Left hindlimb (tissue), 1 donor: ENCODE measurements at regions not wholly inside any gene's neighbourhood (a gene's known extent, or its start where the extent isn't known, plus 50 kb on each side); places are given as distances from the start of the nearest gene placed in this dataset.

Source experiments
- DNase-seq: peaks from one replicate; pipeline ENCODE4 v3.0.0-alpha.2; 2018

- no peak for DNase-seq
Measured at GRCh38 chr12:4099276-4099675, 174.3 kb upstream of the CCND2 start.

- DNase-seq, result no peak
Measured at GRCh38 chr12:4091016-4091743, 182.4 kb upstream of the CCND2 start.

- DNase-seq, result no peak
Measured at GRCh38 chr12:4089956-4090355, 183.6 kb upstream of the CCND2 start.

- peak; percentile 69 for DNase-seq
Measured at GRCh38 chr12:4089121-4089606, 184.4 kb upstream of the CCND2 start.

- no peak for DNase-seq
Measured at GRCh38 chr12:4088451-4088850, 185.1 kb upstream of the CCND2 start.

- no peak for DNase-seq
Measured at GRCh38 chr12:4086481-4086880, 187.1 kb upstream of the CCND2 start.

GRCh38 chr12:4084573-4084972 is 189.0 kb upstream of the CCND2 start:
- no peak for DNase-seq

GRCh38 chr12:4082809-4083403 is 190.7 kb upstream of the CCND2 start:
- DNase-seq, result no peak

- no peak for DNase-seq
Measured at GRCh38 chr12:4080213-4080612, 193.3 kb upstream of the CCND2 start.

GRCh38 chr12:4074129-4074528 is 199.4 kb upstream of the CCND2 start:
- no peak for DNase-seq

- DNase-seq, result no peak
Measured at GRCh38 chr12:4069670-4070010, 196.4 kb upstream of the PARP11 start.

- DNase-seq, result no peak
Measured at GRCh38 chr12:4068981-4069669, 195.9 kb upstream of the PARP11 start.

GRCh38 chr12:4064008-4064407 is 190.8 kb upstream of the PARP11 start:
- DNase-seq, result no peak

GRCh38 chr12:4059898-4060568 is 186.8 kb upstream of the PARP11 start:
- DNase-seq, result no peak

GRCh38 chr12:4056910-4057845 is 184.0 kb upstream of the PARP11 start:
- DNase-seq, result no peak

GRCh38 chr12:4054630-4055029 is 181.4 kb upstream of the PARP11 start:
- no peak for DNase-seq

GRCh38 chr12:4052691-4053090 is 179.5 kb upstream of the PARP11 start:
- DNase-seq, result no peak

GRCh38 chr12:4051596-4051995 is 178.4 kb upstream of the PARP11 start:
- DNase-seq, result no peak

GRCh38 chr12:4050340-4050739 is 177.1 kb upstream of the PARP11 start:
- no peak for DNase-seq

GRCh38 chr12:4049298-4050080 is 176.3 kb upstream of the PARP11 start:
- no peak for DNase-seq

- no peak for DNase-seq
Measured at GRCh38 chr12:4047421-4047820, 174.2 kb upstream of the PARP11 start.

GRCh38 chr12:4046495-4046840 is 173.3 kb upstream of the PARP11 start:
- DNase-seq, result no peak
